Brain pericyte (primary cell): ENCODE measurements at regions not wholly inside any gene's neighbourhood (a gene's known extent, or its start where the extent isn't known, plus 50 kb on each side); places are given as distances from the start of the nearest gene placed in this dataset.
"Not testable (repeated sequence)": the region's sequence is repeated elsewhere in the genome, so short reads cannot be mapped to it uniquely, and the experiment has no call there.

Source experiments
- DNase-seq: peaks from one replicate; pipeline ENCODE4 v3.0.0-alpha.2; 2012; ENCODE audit warnings: low read depth, low spot score

GRCh38 chr18:78408623-78409022, 571.0 kb upstream of the SALL3 start:
- DNase-seq, result no peak

- DNase-seq, result no peak
Observed at GRCh38 chr18:78410094-78410786, 569.4 kb upstream of the SALL3 start.

GRCh38 chr18:78411539-78411938, 568.1 kb upstream of the SALL3 start:
- DNase-seq, result no peak

- DNase-seq, result no peak
Observed at GRCh38 chr18:78414302-78414701, 565.3 kb upstream of the SALL3 start.

GRCh38 chr18:78416853-78417252, 562.8 kb upstream of the SALL3 start:
- no peak for DNase-seq

GRCh38 chr18:78418379-78418778, 561.2 kb upstream of the SALL3 start:
- no peak for DNase-seq

- DNase-seq, result no peak
Observed at GRCh38 chr18:78419171-78419570, 560.4 kb upstream of the SALL3 start.

GRCh38 chr18:78420116-78420515, 559.5 kb upstream of the SALL3 start:
- no peak for DNase-seq

GRCh38 chr18:78421392-78421791, 558.2 kb upstream of the SALL3 start:
- no peak for DNase-seq

GRCh38 chr18:78422336-78422735, 557.3 kb upstream of the SALL3 start:
- DNase-seq, result no peak

GRCh38 chr18:78423811-78424210, 555.8 kb upstream of the SALL3 start:
- DNase-seq, result no peak

GRCh38 chr18:78424403-78425018, 555.1 kb upstream of the SALL3 start:
- DNase-seq, result no peak

GRCh38 chr18:78425019-78425412, 554.6 kb upstream of the SALL3 start:
- no peak for DNase-seq

GRCh38 chr18:78427081-78427480, 552.5 kb upstream of the SALL3 start:
- DNase-seq, result no peak

GRCh38 chr18:78429127-78430108, 550.2 kb upstream of the SALL3 start:
- no peak for DNase-seq

GRCh38 chr18:78430131-78430758, 549.4 kb upstream of the SALL3 start:
- DNase-seq, result no peak

- DNase-seq, result no peak
Observed at GRCh38 chr18:78431606-78432005, 548.0 kb upstream of the SALL3 start.

GRCh38 chr18:78433562-78433961, 546.1 kb upstream of the SALL3 start:
- DNase-seq, result no peak

GRCh38 chr18:78436110-78436509, 543.5 kb upstream of the SALL3 start:
- DNase-seq, result no peak

GRCh38 chr18:78438235-78438634, 541.4 kb upstream of the SALL3 start:
- DNase-seq, result not testable (repeated sequence)

GRCh38 chr18:78445880-78446279, 533.7 kb upstream of the SALL3 start:
- no peak for DNase-seq

- no peak for DNase-seq
Observed at GRCh38 chr18:78447211-78447610, 532.4 kb upstream of the SALL3 start.
